CD4-positive, CD25-positive, alpha-beta regulatory T cell (primary cell): ENCODE measurements at regions not wholly inside any gene's neighbourhood (a gene's known extent, or its start where the extent isn't known, plus 50 kb on each side); places are given as distances from the start of the nearest gene placed in this dataset.
"Not testable (repeated sequence)": the region's sequence is repeated elsewhere in the genome, so short reads cannot be mapped to it uniquely, and the experiment has no call there.

Experiments
- ATAC-seq, 2 donors: fragments of 150-1000 bp; cut with Tn5 transposase; one replicate each; pipeline ENCODE4 v1.10.0; 2021; ENCODE audit warnings: low read depth in 2 of 2, moderate number of reproducible peaks in 2 of 2, moderate library complexity in 1 of 2
- DNase-seq, 3 donors: peaks; one replicate each; pipeline versions ENCODE4 v3.0.0 to v3.0.0-alpha.2; 2012 to 2022; ENCODE audit warnings: mixed read lengths in 1 of 3
- H3K27ac ChIP-seq: one replicate; pipeline ENCODE4 v1.7.0; 2013; ENCODE audit warnings: mild to moderate bottlenecking, low read length; ENCODE audit not compliant: insufficient read depth, poor library complexity, severe bottlenecking
- H3K27me3 ChIP-seq: one replicate; pipeline ENCODE4 v1.7.0; 2013; ENCODE audit warnings: low read length; ENCODE audit not compliant: control insufficient read depth, insufficient read depth
- H3K36me3 ChIP-seq: one replicate; pipeline ENCODE4 v1.7.0; 2013; ENCODE audit warnings: mild to moderate bottlenecking, low read length, moderate library complexity; ENCODE audit not compliant: control insufficient read depth, insufficient read depth
- H3K4me1 ChIP-seq: 2 replicates; pipeline ENCODE4 v1.7.0; 2013; ENCODE audit warnings: mild to moderate bottlenecking, low read length; ENCODE audit not compliant: insufficient read depth, control insufficient read depth, poor library complexity, severe bottlenecking
- H3K4me3 ChIP-seq: one replicate; pipeline ENCODE4 v1.7.0; 2013; ENCODE audit warnings: low read depth, mild to moderate bottlenecking, low read length, moderate library complexity
- H3K9me3 ChIP-seq, 2 experiments: 1 replicate in 1 of 2; 2 replicates in 1 of 2; pipeline ENCODE4 v1.7.0; 2013; ENCODE audit warnings: low read length in 2 of 2, mild to moderate bottlenecking in 1 of 2, moderate library complexity in 1 of 2; ENCODE audit not compliant: control insufficient read depth in 2 of 2
- H3K27ac Mint-ChIP-seq, 3 donors: one replicate each; pipeline ENCODE4 v1.8.0; 2020 to 2022; ENCODE audit warnings: mild to moderate bottlenecking in 3 of 3, mixed read lengths in 3 of 3, moderate library complexity in 2 of 3
- H3K27me3 Mint-ChIP-seq: one replicate; pipeline ENCODE4 v1.8.0; 2022; ENCODE audit warnings: mild to moderate bottlenecking, mixed read lengths
- H3K36me3 Mint-ChIP-seq: one replicate; pipeline ENCODE4 v1.8.0; 2020; ENCODE audit warnings: mixed read lengths
- H3K4me1 Mint-ChIP-seq, 4 donors: one replicate each; pipeline ENCODE4 v1.8.0; 2020 to 2022; ENCODE audit warnings: mixed read lengths in 4 of 4, mild to moderate bottlenecking in 1 of 4
- H3K4me3 Mint-ChIP-seq, 4 donors: one replicate each; pipeline ENCODE4 v1.8.0; 2020 to 2022; ENCODE audit warnings: mild to moderate bottlenecking in 4 of 4, mixed read lengths in 4 of 4, moderate library complexity in 3 of 4
- H3K9me3 Mint-ChIP-seq, 7 donors: one replicate each; pipeline ENCODE4 v1.8.0; 2020 to 2022; ENCODE audit warnings: mixed read lengths in 7 of 7, mild to moderate bottlenecking in 3 of 7, moderate library complexity in 2 of 7

- not testable (repeated sequence) for H3K4me3 ChIP-seq, H3K36me3 Mint-ChIP-seq, H3K4me3 Mint-ChIP-seq, H3K36me3 ChIP-seq, H3K4me1 ChIP-seq, ATAC-seq, H3K9me3 ChIP-seq, H3K27me3 ChIP-seq, H3K27ac ChIP-seq, H3K27me3 Mint-ChIP-seq, H3K4me1 Mint-ChIP-seq, H3K9me3 Mint-ChIP-seq, H3K27ac Mint-ChIP-seq, DNase-seq
Measured at GRCh38 chr1:206299181-206299791, 95.9 kb downstream of the SRGAP2 start.

GRCh38 chr1:206299942-206300341 lies 96.6 kb downstream of the SRGAP2 start:
- H3K27ac ChIP-seq, H3K27ac Mint-ChIP-seq, H3K9me3 ChIP-seq, H3K4me3 ChIP-seq, H3K4me1 Mint-ChIP-seq, H3K4me1 ChIP-seq, H3K9me3 Mint-ChIP-seq, ATAC-seq, H3K27me3 ChIP-seq, H3K27me3 Mint-ChIP-seq, DNase-seq, H3K4me3 Mint-ChIP-seq, H3K36me3 Mint-ChIP-seq, H3K36me3 ChIP-seq: not testable (repeated sequence)

GRCh38 chr1:206302056-206302455 lies 98.7 kb downstream of the SRGAP2 start:
- H3K27me3 Mint-ChIP-seq, H3K27ac ChIP-seq, H3K4me3 Mint-ChIP-seq, H3K4me3 ChIP-seq, H3K9me3 Mint-ChIP-seq, H3K36me3 Mint-ChIP-seq, DNase-seq, H3K27ac Mint-ChIP-seq, ATAC-seq, H3K27me3 ChIP-seq, H3K4me1 ChIP-seq, H3K9me3 ChIP-seq, H3K4me1 Mint-ChIP-seq, H3K36me3 ChIP-seq: not testable (repeated sequence)

- not testable (repeated sequence) for H3K27me3 Mint-ChIP-seq, H3K27ac ChIP-seq, DNase-seq, ATAC-seq, H3K4me1 ChIP-seq, H3K36me3 Mint-ChIP-seq, H3K4me3 ChIP-seq, H3K27ac Mint-ChIP-seq, H3K9me3 Mint-ChIP-seq, H3K27me3 ChIP-seq, H3K4me1 Mint-ChIP-seq, H3K36me3 ChIP-seq, H3K9me3 ChIP-seq, H3K4me3 Mint-ChIP-seq
Measured at GRCh38 chr1:206307442-206307841, 104.1 kb downstream of the SRGAP2 start.

- H3K9me3 Mint-ChIP-seq, H3K36me3 Mint-ChIP-seq, H3K27me3 ChIP-seq, ATAC-seq, DNase-seq, H3K4me1 Mint-ChIP-seq, H3K36me3 ChIP-seq, H3K4me3 Mint-ChIP-seq, H3K27ac ChIP-seq, H3K27me3 Mint-ChIP-seq, H3K4me3 ChIP-seq, H3K4me1 ChIP-seq, H3K27ac Mint-ChIP-seq, H3K9me3 ChIP-seq: not testable (repeated sequence)
Measured at GRCh38 chr1:206310948-206311347, 107.6 kb downstream of the SRGAP2 start.

- not testable (repeated sequence) for H3K4me3 ChIP-seq, H3K27ac ChIP-seq, H3K9me3 ChIP-seq, H3K36me3 Mint-ChIP-seq, H3K4me1 Mint-ChIP-seq, DNase-seq, H3K4me3 Mint-ChIP-seq, H3K9me3 Mint-ChIP-seq, H3K4me1 ChIP-seq, ATAC-seq, H3K27me3 ChIP-seq, H3K36me3 ChIP-seq, H3K27me3 Mint-ChIP-seq, H3K27ac Mint-ChIP-seq
Measured at GRCh38 chr1:206311611-206312273, 108.4 kb downstream of the SRGAP2 start.

GRCh38 chr1:206312274-206312665 lies 108.9 kb downstream of the SRGAP2 start:
- not testable (repeated sequence) for H3K9me3 Mint-ChIP-seq, H3K36me3 ChIP-seq, H3K27me3 Mint-ChIP-seq, H3K4me3 Mint-ChIP-seq, H3K4me3 ChIP-seq, H3K27ac ChIP-seq, H3K27me3 ChIP-seq, ATAC-seq, H3K4me1 ChIP-seq, H3K4me1 Mint-ChIP-seq, H3K36me3 Mint-ChIP-seq, DNase-seq, H3K27ac Mint-ChIP-seq, H3K9me3 ChIP-seq

GRCh38 chr1:206314951-206315636 lies 111.8 kb downstream of the SRGAP2 start:
- not testable (repeated sequence) for H3K27ac Mint-ChIP-seq, DNase-seq, H3K9me3 ChIP-seq, H3K27me3 ChIP-seq, H3K27me3 Mint-ChIP-seq, H3K4me1 ChIP-seq, H3K36me3 ChIP-seq, ATAC-seq, H3K36me3 Mint-ChIP-seq, H3K4me3 Mint-ChIP-seq, H3K9me3 Mint-ChIP-seq, H3K27ac ChIP-seq, H3K4me1 Mint-ChIP-seq, H3K4me3 ChIP-seq
